Stimulated activated naive CD8-positive, alpha-beta T cell treated with anti-CD3 and anti-CD28 coated beads, Interleukin-15, Interleukin-2, amounts not matched to agents 100 ng/mL and 50 ng/mL, for 24 hours (primary cell): ENCODE measurements at regions not wholly inside any gene's neighbourhood (a gene's known extent, or its start where the extent isn't known, plus 50 kb on each side); places are given as distances from the start of the nearest gene placed in this dataset.

ENCODE experiments used
- H3K27ac Mint-ChIP-seq: one replicate; pipeline ENCODE4 v1.8.0; 2021; ENCODE audit warnings: mild to moderate bottlenecking, mixed read lengths
- H3K27me3 Mint-ChIP-seq: one replicate; pipeline ENCODE4 v1.8.0; 2021; ENCODE audit warnings: mixed read lengths
- H3K36me3 Mint-ChIP-seq: one replicate; pipeline ENCODE4 v1.8.0; 2021; ENCODE audit warnings: low read depth, mixed read lengths
- H3K4me1 Mint-ChIP-seq: one replicate; pipeline ENCODE4 v1.8.0; 2021; ENCODE audit warnings: low read depth, mixed read lengths
- H3K4me3 Mint-ChIP-seq: one replicate; pipeline ENCODE4 v1.8.0; 2021; ENCODE audit warnings: mild to moderate bottlenecking, mixed read lengths
- H3K9me3 Mint-ChIP-seq: one replicate; pipeline ENCODE4 v1.8.0; 2021; ENCODE audit warnings: mixed read lengths

DNA sequence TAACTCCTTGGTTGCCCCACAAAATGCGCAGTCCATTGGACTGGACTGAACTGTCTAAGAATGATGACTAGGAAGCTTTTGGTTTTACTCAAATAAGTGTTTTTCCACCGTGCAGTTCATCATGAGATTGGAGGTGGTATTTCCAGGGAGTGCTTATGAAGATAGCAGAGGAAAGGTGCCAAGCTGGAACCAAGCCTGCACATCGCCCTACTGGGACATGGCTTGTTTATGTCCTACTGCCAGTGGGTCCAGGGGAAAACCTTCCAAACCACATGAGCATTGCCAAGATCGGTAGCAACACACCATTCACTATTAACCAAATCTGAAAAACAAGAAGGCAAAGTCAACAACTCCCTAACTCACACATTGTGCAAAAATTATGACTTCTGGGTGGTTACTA, 54.7 kb upstream of the DSCAM start:
- Mint-ChIP-seq H3K27ac (no peak overlapping the region), H3K4me1 (no peaks in the 10 kb centered on the region), H3K9me3 (peaks cover 4% of the 10 kb centered on the region), H3K36me3 (no peaks in the 10 kb centered on the region), H3K4me3 (no peak overlapping the region), H3K27me3 (peaks cover 6% of the 10 kb centered on the region)

DNA sequence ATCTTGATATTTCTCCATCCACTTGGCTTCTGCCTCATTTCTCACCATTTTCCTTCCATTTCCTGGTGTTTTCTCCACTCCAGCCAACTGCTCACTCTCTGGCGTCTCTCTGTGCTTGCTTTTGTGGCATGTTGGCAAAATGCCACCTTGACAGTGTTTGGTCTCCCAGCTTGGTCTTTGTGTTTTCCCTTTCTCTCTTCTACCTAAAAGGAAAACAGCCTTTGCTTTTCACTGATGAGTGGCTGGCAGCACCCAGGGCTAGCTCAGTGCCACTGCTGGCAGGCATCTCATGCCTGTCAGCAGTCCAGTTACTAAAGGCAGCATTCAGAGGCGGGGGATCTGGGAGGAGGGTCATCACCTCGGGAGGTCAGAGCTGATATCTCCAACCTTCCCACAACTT, 55.3 kb upstream of the DSCAM start:
- H3K36me3 Mint-ChIP-seq: no peaks in the 10 kb centered on the region
- no peaks in the 10 kb centered on the region for H3K9me3 Mint-ChIP-seq
- H3K27ac Mint-ChIP-seq: no peak overlapping the region
- H3K4me3 Mint-ChIP-seq: no peak overlapping the region
- no peaks in the 10 kb centered on the region for H3K4me1 Mint-ChIP-seq
- H3K27me3 Mint-ChIP-seq: peaks cover 6% of the 10 kb centered on the region

DNA sequence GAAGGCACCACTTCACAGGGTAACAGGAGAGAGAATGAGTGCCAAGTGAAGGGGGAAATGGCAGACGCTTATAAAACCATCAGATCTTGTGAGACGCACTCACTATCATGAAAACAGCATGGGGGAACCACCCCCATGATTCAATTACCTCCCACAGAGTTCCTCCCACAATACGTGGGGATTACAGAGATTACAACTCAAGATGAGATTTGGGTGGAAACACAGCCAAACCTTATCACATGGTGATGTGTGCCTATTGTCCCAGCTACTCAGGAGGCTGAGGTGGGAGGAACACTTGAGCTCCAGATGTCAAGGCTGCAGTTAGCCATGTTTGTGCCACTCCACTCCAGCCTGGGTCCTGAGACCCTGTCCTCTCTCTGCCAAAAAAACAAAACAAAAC, 56.0 kb upstream of the DSCAM start:
- no peaks in the 10 kb centered on the region for H3K4me1 Mint-ChIP-seq
- H3K4me3 Mint-ChIP-seq: no peak overlapping the region
- no peaks in the 10 kb centered on the region for H3K36me3 Mint-ChIP-seq
- H3K9me3 Mint-ChIP-seq: no peaks in the 10 kb centered on the region
- H3K27ac Mint-ChIP-seq: no peak overlapping the region
- H3K27me3 Mint-ChIP-seq: peaks cover 6% of the 10 kb centered on the region

DNA sequence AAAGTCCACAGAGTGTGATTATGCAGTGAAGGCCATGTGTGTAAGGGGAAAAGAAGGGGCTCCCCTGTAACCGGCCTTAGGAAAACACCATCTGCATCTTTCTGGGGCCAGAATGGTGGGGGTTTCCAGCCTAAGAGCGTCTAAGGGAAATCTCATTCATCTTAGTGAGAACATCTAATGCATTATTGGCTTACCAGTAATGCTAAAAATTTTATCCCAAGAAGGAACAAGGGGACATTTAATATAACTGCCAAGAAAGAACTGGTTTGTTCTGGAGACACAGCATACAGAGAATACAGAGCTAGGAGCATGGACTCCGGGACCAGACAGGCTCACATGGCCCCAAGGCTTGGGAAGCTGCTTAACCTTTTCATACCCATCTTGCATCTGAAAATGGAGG, 58.3 kb upstream of the DSCAM start:
- Mint-ChIP-seq H3K9me3 (no peaks in the 10 kb centered on the region), H3K27ac (no peak overlapping the region), H3K4me3 (no peak overlapping the region), H3K36me3 (no peaks in the 10 kb centered on the region), H3K27me3 (peaks cover 4% of the 10 kb centered on the region), H3K4me1 (no peaks in the 10 kb centered on the region)

DNA sequence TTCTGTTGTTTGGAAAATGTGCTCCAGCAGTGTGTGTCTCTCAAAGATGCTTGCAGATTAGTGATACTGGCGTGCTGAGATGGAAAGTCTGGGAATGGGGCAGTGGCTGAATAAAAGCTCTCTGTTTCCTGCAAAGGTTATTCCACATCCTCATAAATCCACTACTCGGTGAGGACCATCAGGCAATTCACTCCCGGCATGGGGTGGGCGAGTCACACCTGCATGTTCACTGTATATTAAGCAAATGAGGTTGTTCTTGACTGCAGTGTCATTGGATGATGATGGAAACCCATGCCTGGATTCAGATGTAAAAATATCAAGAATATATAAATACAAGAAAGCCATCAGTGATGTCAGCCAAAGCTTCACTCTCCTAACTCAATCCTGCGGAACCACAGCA, 65.4 kb upstream of the DSCAM start:
- H3K27ac Mint-ChIP-seq: no peak overlapping the region
- no peaks in the 10 kb centered on the region for H3K4me1 Mint-ChIP-seq
- H3K36me3 Mint-ChIP-seq: no peaks in the 10 kb centered on the region
- peaks cover 7% of the 10 kb centered on the region for H3K9me3 Mint-ChIP-seq
- H3K27me3 Mint-ChIP-seq: peaks cover 4% of the 10 kb centered on the region
- H3K4me3 Mint-ChIP-seq: no peak overlapping the region

DNA sequence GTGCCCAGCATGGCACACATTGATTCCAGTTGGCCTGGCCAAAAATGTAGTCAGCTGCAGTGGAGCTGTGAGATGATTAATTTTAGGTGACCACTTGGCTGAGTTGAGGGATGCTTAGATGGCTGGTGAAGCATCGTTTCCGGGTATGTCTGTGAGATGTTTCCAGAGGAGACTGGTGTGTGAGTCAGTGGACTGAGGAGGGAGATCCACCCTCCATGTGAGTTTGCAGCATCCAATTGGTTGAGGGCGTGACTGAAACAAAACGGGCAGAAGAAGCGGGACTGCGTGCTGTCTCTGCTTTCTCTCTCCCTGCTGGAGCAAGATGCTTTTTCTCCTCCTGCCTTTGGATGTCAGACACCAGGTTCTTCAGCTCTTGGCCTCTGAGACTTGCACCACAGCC, 68.2 kb upstream of the DSCAM start:
- Mint-ChIP-seq H3K27ac (no peak overlapping the region), H3K4me1 (no peaks in the 10 kb centered on the region), H3K4me3 (no peak overlapping the region), H3K36me3 (no peaks in the 10 kb centered on the region), H3K27me3 (peaks cover 4% of the 10 kb centered on the region), H3K9me3 (peaks cover 9% of the 10 kb centered on the region)

DNA sequence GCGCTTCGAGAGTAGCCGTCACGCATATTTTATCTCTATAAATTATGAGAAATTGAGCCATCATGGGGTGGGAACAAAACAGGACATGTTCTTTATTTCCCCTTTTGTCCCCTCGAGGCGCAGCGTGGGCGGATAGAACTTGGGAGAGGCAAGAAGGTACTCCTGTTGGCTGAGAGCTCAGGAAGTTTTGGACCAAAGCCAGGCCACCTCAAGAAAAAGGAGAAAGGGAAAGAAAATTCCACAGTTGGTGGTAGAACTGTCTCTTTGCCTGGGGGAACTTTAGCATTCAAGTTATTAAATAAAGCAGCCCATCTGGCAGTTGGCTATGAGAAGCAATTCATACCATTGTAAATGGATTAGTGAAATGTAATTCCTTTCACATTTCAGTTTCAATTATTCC, 76.4 kb upstream of the DSCAM start:
- no peak overlapping the region for H3K27ac Mint-ChIP-seq
- H3K4me1 Mint-ChIP-seq: no peaks in the 10 kb centered on the region
- H3K4me3 Mint-ChIP-seq: no peak overlapping the region
- no peaks in the 10 kb centered on the region for H3K27me3 Mint-ChIP-seq
- H3K9me3 Mint-ChIP-seq: peaks cover 9% of the 10 kb centered on the region
- H3K36me3 Mint-ChIP-seq: no peaks in the 10 kb centered on the region

DNA sequence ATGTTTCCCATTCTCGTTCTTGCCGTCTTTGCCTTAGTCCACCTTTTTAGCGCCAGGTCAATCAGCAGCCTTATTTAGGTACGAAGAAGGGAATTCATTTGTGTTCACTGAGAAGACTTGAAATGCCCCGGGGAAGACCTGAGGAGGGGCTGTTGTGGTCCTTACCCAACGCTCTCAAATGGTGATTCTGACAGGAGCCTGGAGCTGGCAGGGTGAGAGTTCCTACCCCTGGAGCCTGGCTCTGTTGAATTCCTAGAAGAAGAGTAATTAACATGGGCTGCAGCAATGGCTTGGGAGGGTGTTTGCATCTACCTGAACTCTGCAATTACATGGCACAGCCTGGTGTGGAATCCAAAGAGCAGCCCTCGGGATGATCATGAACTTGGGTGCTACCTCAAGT, 76.9 kb upstream of the DSCAM start:
- Mint-ChIP-seq H3K4me3 (no peak overlapping the region), H3K9me3 (peaks cover 8% of the 10 kb centered on the region), H3K4me1 (no peaks in the 10 kb centered on the region), H3K27me3 (no peaks in the 10 kb centered on the region), H3K36me3 (no peaks in the 10 kb centered on the region), H3K27ac (no peak overlapping the region)

DNA sequence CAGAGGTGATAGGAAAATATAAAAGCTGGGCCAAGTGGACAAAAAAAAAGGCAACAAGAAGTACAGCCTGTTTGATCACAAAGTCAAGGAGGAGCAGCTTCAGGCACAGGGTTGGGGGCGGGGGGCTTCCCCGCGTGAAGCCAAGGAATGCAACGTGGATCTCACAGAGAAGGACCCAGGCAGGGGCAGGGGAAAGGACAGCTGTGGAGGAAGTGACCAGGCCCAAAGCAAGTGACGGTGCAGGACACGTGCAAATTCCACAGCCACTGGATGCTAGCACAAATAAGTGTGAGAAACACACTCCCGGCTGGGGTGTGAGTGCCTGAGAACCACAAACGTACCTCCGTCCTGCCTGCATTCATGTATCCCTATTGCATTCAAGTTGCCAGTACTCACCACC, 77.7 kb upstream of the DSCAM start:
- Mint-ChIP-seq H3K27ac (no peak overlapping the region), H3K4me3 (no peak overlapping the region), H3K36me3 (peaks cover 3% of the 10 kb centered on the region), H3K9me3 (peaks cover 12% of the 10 kb centered on the region), H3K27me3 (no peaks in the 10 kb centered on the region), H3K4me1 (no peaks in the 10 kb centered on the region)

DNA sequence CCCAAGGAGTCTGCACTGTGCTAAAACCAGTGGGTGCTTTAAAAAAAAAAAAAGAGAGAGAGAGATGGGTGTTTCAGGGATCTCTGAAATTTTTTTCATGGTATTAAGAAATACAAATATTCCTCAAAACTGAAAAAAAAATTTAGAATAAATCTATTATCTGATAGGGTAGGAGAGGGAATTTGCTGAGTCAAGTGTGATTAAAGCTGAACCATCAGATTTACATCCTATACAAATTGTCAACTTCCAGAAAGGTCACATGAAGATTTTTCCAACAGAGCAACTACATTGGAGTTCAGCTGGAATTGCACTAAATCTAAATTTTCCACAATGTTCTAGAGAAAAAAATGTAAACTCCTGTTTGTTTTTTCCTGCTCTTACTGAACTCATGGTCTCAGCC, 79.3 kb upstream of the DSCAM start:
- H3K9me3 Mint-ChIP-seq: peaks cover 17% of the 10 kb centered on the region
- H3K4me1 Mint-ChIP-seq: no peaks in the 10 kb centered on the region

DNA sequence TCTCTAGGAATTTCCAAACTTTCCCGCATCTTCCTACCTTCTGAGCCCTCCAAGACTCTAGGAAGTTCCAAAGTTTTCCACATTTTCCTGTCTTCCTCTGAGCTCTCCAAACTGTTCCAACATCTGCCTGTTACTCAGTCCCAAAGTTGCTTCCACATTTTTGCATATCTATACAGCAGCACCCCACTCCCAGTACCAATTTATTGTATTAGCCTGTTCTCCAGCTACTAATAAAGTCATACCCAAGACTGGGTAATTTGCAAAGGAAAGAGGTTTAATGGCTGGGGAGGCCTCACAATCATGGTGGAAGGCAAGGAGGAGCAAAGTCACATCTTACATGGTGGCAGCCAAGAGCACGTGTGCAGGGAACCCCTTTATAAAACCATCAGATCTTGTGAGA, 82.9 kb upstream of the DSCAM start:
- Mint-ChIP-seq H3K27me3 (peaks cover 3% of the 10 kb centered on the region), H3K4me1 (no peaks in the 10 kb centered on the region), H3K4me3 (no peak overlapping the region), H3K9me3 (peaks cover 17% of the 10 kb centered on the region), H3K27ac (no peak overlapping the region), H3K36me3 (peaks cover 3% of the 10 kb centered on the region)

More for the DNA sequence above, 79.3 kb upstream of the DSCAM start:
- H3K27me3 Mint-ChIP-seq: no peaks in the 10 kb centered on the region
- peaks cover 3% of the 10 kb centered on the region for H3K36me3 Mint-ChIP-seq
- H3K27ac Mint-ChIP-seq: no peak overlapping the region
- no peak overlapping the region for H3K4me3 Mint-ChIP-seq

DNA sequence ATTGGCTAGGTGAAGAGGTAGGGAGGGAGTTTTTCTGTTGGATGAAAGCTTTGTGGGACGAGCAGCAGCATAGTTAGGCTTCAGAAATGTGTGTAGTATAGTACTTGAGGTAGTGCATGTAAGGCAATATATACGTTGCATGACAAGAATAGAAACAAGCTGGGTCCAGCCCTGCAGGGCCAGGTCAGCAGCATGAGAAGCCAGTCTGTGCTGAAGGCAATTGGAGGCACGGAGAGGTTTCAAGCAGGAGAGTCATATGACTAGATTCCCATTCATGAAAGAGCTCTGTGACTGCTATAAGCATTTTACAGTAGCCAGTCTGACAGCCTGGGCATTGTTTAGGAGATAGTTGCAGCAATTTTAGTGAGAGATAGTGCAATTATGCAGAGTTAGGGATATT, 84.2 kb upstream of the DSCAM start:
- peaks cover 3% of the 10 kb centered on the region for H3K36me3 Mint-ChIP-seq
- H3K9me3 Mint-ChIP-seq: peaks cover 17% of the 10 kb centered on the region
- no peaks in the 10 kb centered on the region for H3K4me1 Mint-ChIP-seq
- no peak overlapping the region for H3K4me3 Mint-ChIP-seq
- H3K27ac Mint-ChIP-seq: no peak overlapping the region
- peaks cover 3% of the 10 kb centered on the region for H3K27me3 Mint-ChIP-seq

DNA sequence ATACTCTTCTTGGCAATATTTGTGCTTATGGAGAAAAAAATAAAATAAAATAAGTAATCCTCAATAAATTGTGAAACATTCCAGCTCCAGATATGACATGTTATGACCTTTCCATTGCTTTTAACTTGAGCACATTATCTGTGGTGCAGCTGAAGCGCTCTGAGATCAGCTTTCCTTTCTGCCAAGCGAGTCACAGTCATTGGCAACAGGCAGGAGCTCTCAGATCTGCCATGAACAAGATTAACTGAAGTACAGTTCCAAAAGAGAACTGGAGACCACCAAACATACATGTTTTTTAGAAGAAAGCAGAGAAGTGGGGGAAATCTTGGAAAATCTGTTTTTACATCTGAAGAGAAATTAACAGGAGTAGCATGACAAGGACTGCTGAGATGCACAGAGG, 89.2 kb upstream of the DSCAM start:
- H3K36me3 Mint-ChIP-seq: no peaks in the 10 kb centered on the region
- no peak overlapping the region for H3K27ac Mint-ChIP-seq
- H3K4me3 Mint-ChIP-seq: no peak overlapping the region
- no peaks in the 10 kb centered on the region for H3K9me3 Mint-ChIP-seq
- no peaks in the 10 kb centered on the region for H3K4me1 Mint-ChIP-seq
- peaks cover 5% of the 10 kb centered on the region for H3K27me3 Mint-ChIP-seq

DNA sequence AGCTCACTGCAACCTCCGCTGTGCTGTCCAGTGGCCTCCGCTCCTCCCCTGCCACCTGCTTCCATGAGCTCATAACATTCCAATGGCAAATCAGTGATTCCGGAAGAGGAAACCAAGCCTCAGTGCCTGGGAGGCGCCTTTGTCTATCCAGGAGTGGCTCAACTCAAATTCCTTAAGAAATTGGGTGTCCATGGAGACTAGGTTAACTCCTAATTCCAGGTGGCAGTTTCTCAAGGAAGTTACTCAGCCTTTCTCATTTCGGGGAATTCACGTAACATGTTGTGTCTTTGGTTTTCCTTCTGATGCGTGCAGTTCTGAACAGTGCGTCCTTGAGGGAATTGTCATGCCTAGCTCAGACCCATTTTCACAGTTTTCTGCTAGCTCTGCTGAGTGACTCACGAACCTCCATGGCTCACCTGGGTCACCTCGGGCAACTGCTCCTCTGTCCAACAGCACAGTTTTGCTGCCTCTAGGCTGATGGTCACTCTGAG, 89.9 kb upstream of the DSCAM start:
- Mint-ChIP-seq H3K27me3 (peaks cover 8% of the 10 kb centered on the region), H3K4me1 (no peaks in the 10 kb centered on the region), H3K36me3 (no peaks in the 10 kb centered on the region), H3K4me3 (no peak overlapping the region), H3K9me3 (peaks cover 2% of the 10 kb centered on the region), H3K27ac (no peak overlapping the region)

DNA sequence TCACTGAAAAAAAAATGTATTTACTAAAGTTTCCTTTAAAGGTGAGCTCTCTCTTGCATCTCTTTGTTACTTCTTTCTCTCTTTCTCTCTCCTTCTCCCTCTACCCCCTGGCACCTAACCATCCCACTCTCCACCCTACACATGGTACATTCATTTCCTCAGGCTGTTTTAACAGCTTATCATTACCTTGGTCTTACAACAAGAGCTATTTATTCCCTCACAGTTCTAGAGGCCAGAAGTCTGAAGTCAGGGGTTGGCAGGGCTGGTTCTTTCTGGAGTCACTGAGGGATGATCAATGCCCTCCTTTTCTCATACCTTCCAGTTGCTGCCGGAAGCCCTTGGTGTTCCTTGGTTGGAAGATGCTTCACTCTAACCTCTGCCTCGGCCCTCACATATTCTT, 91.1 kb upstream of the DSCAM start:
- Mint-ChIP-seq H3K36me3 (no peaks in the 10 kb centered on the region), H3K27me3 (peaks cover 7% of the 10 kb centered on the region)

DNA sequence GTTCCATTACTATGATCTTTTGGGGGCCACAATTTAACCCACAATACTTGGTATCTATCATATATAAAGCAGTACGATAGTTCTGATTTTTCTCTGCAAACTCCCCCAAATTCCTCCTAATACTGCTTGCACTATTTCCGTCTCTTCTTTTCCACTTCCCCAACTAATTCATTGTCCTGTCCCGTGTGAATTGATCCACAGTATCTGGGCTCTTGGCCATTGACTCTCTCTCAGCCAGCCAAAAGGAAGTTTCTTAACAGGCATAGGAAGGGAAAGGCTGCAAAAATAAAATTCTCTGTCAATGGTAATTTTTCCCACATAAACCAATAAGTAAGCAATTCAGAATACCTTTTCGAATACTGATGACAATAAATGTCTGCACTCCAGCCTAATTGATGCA, 91.7 kb upstream of the DSCAM start:
- Mint-ChIP-seq H3K27me3 (peaks cover 5% of the 10 kb centered on the region), H3K27ac (no peak overlapping the region), H3K4me1 (no peaks in the 10 kb centered on the region), H3K4me3 (no peak overlapping the region), H3K9me3 (peaks cover 6% of the 10 kb centered on the region), H3K36me3 (no peaks in the 10 kb centered on the region)

More for the DNA sequence above, 91.1 kb upstream of the DSCAM start:
- peaks cover 3% of the 10 kb centered on the region for H3K9me3 Mint-ChIP-seq
- H3K27ac Mint-ChIP-seq: no peak overlapping the region
- H3K4me1 Mint-ChIP-seq: no peaks in the 10 kb centered on the region
- no peak overlapping the region for H3K4me3 Mint-ChIP-seq
